Suppressor macrophage treated with lipopolysaccharide for 4 hours (primary cell): ENCODE measurements at regions not wholly inside any gene's neighbourhood (a gene's known extent, or its start where the extent isn't known, plus 50 kb on each side); places are given as distances from the start of the nearest gene placed in this dataset.
A peak's percentile ranks its signal among the peaks of the same experiment; 100 is the strongest.
"Not testable (repeated sequence)": the region's sequence is repeated elsewhere in the genome, so short reads cannot be mapped to it uniquely, and the experiment has no call there.

Source experiments
- DNase-seq: peaks from one replicate; pipeline ENCODE4 v3.0.0-alpha.2; 2020

- no peak for DNase-seq
Measured at GRCh38 chrX:27136325-27136724, 326.8 kb downstream of the PPP4R3C start.

GRCh38 chrX:27132862-27133261, 330.3 kb downstream of the PPP4R3C start:
- no peak for DNase-seq

- not testable (repeated sequence) for DNase-seq
Measured at GRCh38 chrX:27087176-27087575, 376.0 kb downstream of the PPP4R3C start.

GRCh38 chrX:27086237-27086636, 376.9 kb downstream of the PPP4R3C start:
- DNase-seq: no peak

- no peak for DNase-seq
Measured at GRCh38 chrX:27085346-27085745, 377.8 kb downstream of the PPP4R3C start.

GRCh38 chrX:27078371-27078770, 384.8 kb downstream of the PPP4R3C start:
- no peak for DNase-seq

GRCh38 chrX:27057883-27058282, 405.3 kb downstream of the PPP4R3C start:
- no peak for DNase-seq

- DNase-seq: no peak
Measured at GRCh38 chrX:27039332-27039731, 423.8 kb downstream of the PPP4R3C start.

- DNase-seq: no peak
Measured at GRCh38 chrX:27008486-27008885, 454.7 kb downstream of the PPP4R3C start.

- DNase-seq: no peak
Measured at GRCh38 chrX:26999634-27000033, 463.5 kb downstream of the PPP4R3C start.

- DNase-seq: no peak
Measured at GRCh38 chrX:26958261-26958660, 504.9 kb downstream of the PPP4R3C start.

- no peak for DNase-seq
Measured at GRCh38 chrX:26954029-26954428, 509.1 kb downstream of the PPP4R3C start.

GRCh38 chrX:26952213-26952612, 510.9 kb downstream of the PPP4R3C start:
- DNase-seq: no peak

GRCh38 chrX:26927419-26927818, 535.7 kb downstream of the PPP4R3C start:
- no peak for DNase-seq

- DNase-seq: no peak
Measured at GRCh38 chrX:26925088-26925487, 538.1 kb downstream of the PPP4R3C start.

GRCh38 chrX:26922278-26922677, 540.9 kb downstream of the PPP4R3C start:
- DNase-seq: no peak

GRCh38 chrX:26918631-26919030, 544.5 kb downstream of the PPP4R3C start:
- DNase-seq: peak; percentile 2

GRCh38 chrX:26916991-26917390, 546.1 kb downstream of the PPP4R3C start:
- DNase-seq: no peak

- DNase-seq: no peak
Measured at GRCh38 chrX:26915064-26915463, 548.1 kb downstream of the PPP4R3C start.

GRCh38 chrX:26914232-26914631, 548.9 kb downstream of the PPP4R3C start:
- DNase-seq: no peak

GRCh38 chrX:26911785-26912184, 551.4 kb downstream of the PPP4R3C start:
- DNase-seq: not testable (repeated sequence)

GRCh38 chrX:26909728-26910127, 553.4 kb downstream of the PPP4R3C start:
- DNase-seq: no peak

- DNase-seq: no peak
Measured at GRCh38 chrX:26908218-26908617, 554.9 kb downstream of the PPP4R3C start.

- peak; percentile 0 for DNase-seq
Measured at GRCh38 chrX:26889574-26889973, 573.6 kb downstream of the PPP4R3C start.

GRCh38 chrX:26873736-26874135, 589.4 kb downstream of the PPP4R3C start:
- no peak for DNase-seq

- DNase-seq: no peak
Measured at GRCh38 chrX:26871967-26872366, 591.2 kb downstream of the PPP4R3C start.
